HepG2 (cell line): ENCODE measurements at regions not wholly inside any gene's neighbourhood (a gene's known extent, or its start where the extent isn't known, plus 50 kb on each side); places are given as distances from the start of the nearest gene placed in this dataset.

ENCODE experiments used
- ATAC-seq: fragments of 200-7000 bp; cut with Tn5 transposase; 3 replicates; pipeline ENCODE4 v1.9.1; 2020; ENCODE audit warnings: mild to moderate bottlenecking, moderate library complexity
- BruUV-seq: library from RNA; stranded (reverse); fragments of 400-500 nt; replicated peaks from 2 replicates; lab custom pipeline; 2021; lab: Mats Ljungman, UMichigan
- CTCF ChIA-PET: fragments of 300-600 bp; formaldehyde crosslinking; extraction: SDS; loops from one replicate; lab custom pipeline; 2021; ENCODE audit warnings: low total read pairs, inconsistent platforms, low intra/inter-chr PET ratio; lab: Yijun Ruan, JAX
- POLR2A ChIA-PET: fragments of 350-600 bp; sonication (Branson Sonifier 250); formaldehyde crosslinking; loops from one replicate; lab custom pipeline; 2020; ENCODE audit warnings: antibody characterized with exemption, inconsistent platforms; lab: Yijun Ruan, JAX
- DNase-seq: peaks from one replicate; pipeline ENCODE4 v3.0.0-alpha.2; 2015; ENCODE audit warnings: low spot score
- FAIRE-seq: peaks from 3 replicates; lab custom pipeline; 2011; peaks lifted over from hg19 to GRCh38; lab: Jason Lieb, UNC
- H2AFZ ChIP-seq: one replicate; pipeline ENCODE4 v1.6.1; 2011; ENCODE audit warnings: low read length, inconsistent platforms
- H3K27ac ChIP-seq: fragments of 300-600 bp; 3 replicates; pipeline ENCODE4 v1.8.0; 2011; ENCODE audit warnings: mixed run types, mild to moderate bottlenecking, mixed read lengths, low read length, inconsistent platforms; ENCODE audit not compliant: insufficient read depth; ENCODE audit errors: extremely low read length
- H3K27me3 ChIP-seq, 2 experiments: fragments of 200-600 bp in 1 of 2; 2 replicates in 1 of 2; 3 replicates in 1 of 2; pipeline versions ENCODE4 v1.6.0 to v1.8.0; 2011; ENCODE audit warnings: low read length in 2 of 2, mild to moderate bottlenecking in 2 of 2, moderate library complexity in 2 of 2, inconsistent platforms in 1 of 2; ENCODE audit not compliant: insufficient read depth in 2 of 2, control insufficient read depth in 1 of 2
- H3K36me3 ChIP-seq, 2 experiments: fragments of 200-600 bp in 1 of 2; replicated peaks in 1 of 2; 2 replicates in 1 of 2; 3 replicates in 1 of 2; pipeline versions ENCODE4 v1.5.1 to v1.8.0; 2011; ENCODE audit warnings: low read length in 2 of 2, inconsistent platforms in 1 of 2; ENCODE audit not compliant: insufficient read depth in 2 of 2, control insufficient read depth in 1 of 2
- H3K4me1 ChIP-seq: 2 replicates; pipeline ENCODE4 v1.5.1; 2012; ENCODE audit warnings: low read length, inconsistent platforms; ENCODE audit not compliant: insufficient read depth
- H3K4me2 ChIP-seq: 2 replicates; pipeline ENCODE4 v1.6.0; 2011; ENCODE audit warnings: low read depth, low read length, inconsistent platforms
- H3K4me3 ChIP-seq, 3 experiments: fragments of 200-600 bp in 1 of 3; sonication (generic), shearing (Covaris generic) in 1 of 3; replicated peaks in 1 of 3; 2 replicates each; pipeline ENCODE4 v1.5.1; 2011 to 2016; ENCODE audit warnings: low read length in 3 of 3, inconsistent platforms in 2 of 3, low read depth in 2 of 3, mild to moderate bottlenecking in 2 of 3, control low read depth in 1 of 3, mixed read lengths in 1 of 3; ENCODE audit not compliant: insufficient read depth in 1 of 3
- H3K79me2 ChIP-seq: one replicate; pipeline ENCODE4 v1.6.1; 2011; ENCODE audit warnings: low read length, inconsistent platforms; ENCODE audit not compliant: insufficient read depth
- H3K9ac ChIP-seq: 2 replicates; pipeline ENCODE4 v1.6.0; 2011; ENCODE audit warnings: mild to moderate bottlenecking, low read depth, low read length, inconsistent platforms; ENCODE audit not compliant: insufficient read depth
- H3K9me3 ChIP-seq: 2 replicates; pipeline ENCODE4 v1.5.1; 2012; ENCODE audit warnings: mild to moderate bottlenecking, low read length
- H4K20me1 ChIP-seq: 2 replicates; pipeline ENCODE4 v1.6.0; 2011; ENCODE audit warnings: inconsistent platforms, mild to moderate bottlenecking, low read length, moderate library complexity; ENCODE audit not compliant: insufficient read depth
- E2F2 ChIP-seq: sonication (generic); formaldehyde crosslinking; IDR thresholded peaks from 2 replicates; pipeline ENCODE4 v1.4.0; 2020; ENCODE audit warnings: missing genetic modification reagents, borderline replicate concordance
- ETS1 ChIP-seq: sonication (generic); formaldehyde crosslinking; IDR thresholded peaks from 2 replicates; pipeline ENCODE4 v1.4.0; 2020; ENCODE audit warnings: missing genetic modification reagents
- NONO ChIP-seq, 2 experiments: fragments of 450-650 bp in 1 of 2; sonication (generic) in 1 of 2; formaldehyde crosslinking in 1 of 2; IDR thresholded peaks in 1 of 2; conservative IDR thresholded peaks in 1 of 2; 2 replicates each; pipeline versions ENCODE4 v1.6.1 to v1.8.0; 2017 to 2022; ENCODE audit warnings: mild to moderate bottlenecking in 1 of 2, missing genetic modification reagents in 1 of 2, moderate library complexity in 1 of 2
- PAF1 ChIP-seq: IDR thresholded peaks from 2 replicates; pipeline ENCODE4 v1.6.1; 2016; ENCODE audit warnings: missing genetic modification reagents, missing compliant biosample characterization
- PHF5A ChIP-seq: IDR thresholded peaks from one replicate; pipeline ENCODE4 v1.6.1; 2018; ENCODE audit warnings: low read depth, missing genetic modification reagents; ENCODE audit not compliant: unreplicated experiment
- TRIM22 ChIP-seq: fragments of 450-650 bp; IDR thresholded peaks from 2 replicates; pipeline ENCODE4 v1.6.1; 2017
- TRIM24 ChIP-seq: sonication (generic); formaldehyde crosslinking; IDR thresholded peaks from 2 replicates; pipeline ENCODE4 v1.8.0; 2022; ENCODE audit warnings: mild to moderate bottlenecking, missing genetic modification reagents
- ZNF562 ChIP-seq: sonication (generic); formaldehyde crosslinking; IDR thresholded peaks from 2 replicates; pipeline ENCODE4 v1.8.0; 2022; ENCODE audit warnings: missing genetic modification reagents, borderline replicate concordance
- ZNF724P ChIP-seq: sonication (generic); formaldehyde crosslinking; IDR thresholded peaks from 2 replicates; pipeline ENCODE4 v1.8.0; 2022; ENCODE audit warnings: missing genetic modification reagents, borderline replicate concordance
- ZSCAN25 ChIP-seq: sonication (generic); formaldehyde crosslinking; IDR thresholded peaks from 2 replicates; pipeline ENCODE4 v1.8.0; 2022; ENCODE audit warnings: mild to moderate bottlenecking, missing genetic modification reagents
- WGBS: methylation state at CpG from one replicate; pipeline ENCODE4 v1.1.6; 2017; ENCODE audit warnings: low lambda C conversion rate; 5-methylcytosine and 5-hydroxymethylcytosine counted together
- in situ Hi-C: cut with HindIII; loops from 2 replicates; pipeline ENCODE4 v1.10.0; 2017; ENCODE audit warnings: low pct_unique_long_range_greater_than_20kb; ENCODE audit not compliant: extremely low pct_ligation_motif_present
- intact Hi-C: fragments of 100-400 bp; cut with micrococcal nuclease; formaldehyde crosslinking; loops from one replicate; pipeline ENCODE4 v1.10.0; 2022; ENCODE audit not compliant: unreplicated experiment

DNA sequence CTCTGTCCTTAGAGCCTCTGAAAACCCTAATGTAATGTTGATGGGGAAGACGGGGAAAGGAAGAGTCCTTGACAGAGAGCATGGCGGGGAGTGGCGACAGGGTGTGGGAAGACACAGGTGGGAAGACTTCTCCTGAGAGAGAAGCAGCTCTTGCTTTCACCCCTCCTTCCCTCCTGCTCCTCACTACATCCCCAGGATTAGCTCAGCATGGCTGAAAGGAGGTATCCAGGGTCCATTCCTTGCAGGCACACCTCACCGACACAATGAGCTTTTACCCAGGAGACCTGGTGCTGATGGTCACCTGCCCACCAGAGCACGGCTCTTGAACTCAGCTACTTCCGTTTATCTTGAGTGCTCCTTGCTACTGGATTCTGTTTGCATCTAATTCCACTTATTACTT is 469.3 kb downstream of the CDH26 start (continued):
- TF ChIP-seq TRIM22 (no peak), E2F2 (no peak)

DNA sequence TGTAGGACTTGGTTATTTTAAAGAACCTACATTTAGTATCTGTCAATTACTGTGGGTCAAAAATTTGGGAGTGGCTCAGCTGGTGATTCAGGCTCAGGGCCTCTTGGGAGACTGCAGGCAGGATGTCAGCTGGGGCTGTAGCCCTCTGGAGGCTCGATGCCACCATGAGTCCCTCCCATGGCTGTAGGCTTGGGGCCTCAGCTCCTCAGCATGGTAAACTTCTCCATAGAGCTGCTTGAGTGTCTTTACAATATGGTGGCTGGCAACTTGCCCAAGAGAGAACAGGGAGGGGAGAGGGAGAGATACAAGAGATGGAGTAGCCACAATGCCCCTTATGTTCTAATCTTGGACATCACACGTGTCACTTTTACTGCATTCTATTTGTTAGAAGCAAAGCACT is 470.4 kb downstream of the CDH26 start:
- CTCF ChIA-PET: no interaction called here
- ATAC-seq: no peak
- intact Hi-C loops: no loop called here

More for the DNA sequence above, 470.4 kb downstream of the CDH26 start:
- no peaks in the 10 kb centered on the region for H4K20me1 ChIP-seq
- H3K36me3 ChIP-seq: no peaks in the 10 kb centered on the region
- TF ChIP-seq NONO (IDR thresholded peaks at IDR 0.05) (no peak), NONO (CRISPR knock-in tag; conservative IDR thresholded peaks at IDR 0.05) (no peak), TRIM24 (no peak), ZNF724P (CRISPR knock-in tag) (no peak), PHF5A (CRISPR knock-in tag) (no peak), ETS1 (no peak), PAF1 (CRISPR knock-in tag) (no peak), ZNF562 (CRISPR knock-in tag) (no peak), ZSCAN25 (no peak)
- in situ Hi-C loops: no loop called here
- H3K9me3 ChIP-seq: peaks cover 88% of the 10 kb centered on the region
- H3K79me2 ChIP-seq: no peaks in the 10 kb centered on the region
- no TSS peak for BruUV-seq
- H2AFZ ChIP-seq: no peak overlapping the region
- H3K4me2 ChIP-seq: no peak overlapping the region
- DNase-seq: no peak
- no peak for FAIRE-seq
- POLR2A ChIA-PET: no interaction called here
- no peak overlapping the region for H3K9ac ChIP-seq
- WGBS: 0% methylated on average over 2 of the region's 2 CpGs
- H3K4me3 ChIP-seq: no peak overlapping the region
- H3K27ac ChIP-seq: no peak overlapping the region
- no peaks in the 10 kb centered on the region for H3K27me3 ChIP-seq
- H3K4me1 ChIP-seq: no peaks in the 10 kb centered on the region
